K562 (cell line): ENCODE measurements at regions not wholly inside any gene's neighbourhood (a gene's known extent, or its start where the extent isn't known, plus 50 kb on each side); places are given as distances from the start of the nearest gene placed in this dataset.
A peak's percentile ranks its signal among the peaks of the same experiment; 100 is the strongest.

Experiments used
- ARID2 ChIP-seq: fragments of 450-650 bp; IDR thresholded peaks from 2 replicates; pipeline ENCODE4 v1.6.1; 2017; ENCODE audit warnings: antibody characterized with exemption, mild to moderate bottlenecking
- CGGBP1 ChIP-seq: fragments of 250-450 bp; sonication (Bioruptor Pico); IDR thresholded peaks from 2 replicates; pipeline ENCODE4 v1.9.0; 2021; ENCODE audit warnings: mild to moderate bottlenecking
- ELK3 ChIP-seq: fragments of 450-650 bp; formaldehyde crosslinking; IDR thresholded peaks from 2 replicates; pipeline ENCODE4 v1.4.0; 2020; ENCODE audit warnings: mild to moderate bottlenecking
- GMEB1 ChIP-seq: fragments of 250-450 bp; sonication (Bioruptor Pico); IDR thresholded peaks from 2 replicates; pipeline ENCODE4 v1.4.0; 2020; ENCODE audit warnings: mild to moderate bottlenecking
- GTF2B ChIP-seq: IDR thresholded peaks from 2 replicates; pipeline ENCODE4 v1.6.1; 2011; ENCODE audit not compliant: insufficient read length; ENCODE audit errors: extremely low read depth
- HIVEP1 ChIP-seq: fragments of 250-450 bp; sonication (Bioruptor Pico); IDR thresholded peaks from 2 replicates; pipeline ENCODE4 v1.4.0; 2020; ENCODE audit warnings: mild to moderate bottlenecking
- ILF3 ChIP-seq: fragments of 450-650 bp; IDR thresholded peaks from 2 replicates; pipeline ENCODE4 v1.6.1; 2018; ENCODE audit warnings: antibody characterized with exemption, mild to moderate bottlenecking, moderate library complexity, borderline replicate concordance
- JUNB ChIP-seq: fragments of 450-650 bp; formaldehyde crosslinking; conservative IDR thresholded peaks from 2 replicates; pipeline ENCODE4 v1.4.0; 2020; ENCODE audit warnings: mild to moderate bottlenecking
- KDM5B ChIP-seq: fragments of 200-600 bp; sonication (generic); IDR thresholded peaks from 2 replicates; pipeline ENCODE4 v1.6.1; 2012; ENCODE audit warnings: low read depth, mild to moderate bottlenecking, moderate library complexity, low read length, control low read depth, inconsistent platforms; ENCODE audit not compliant: insufficient replicate concordance
- MBD2 ChIP-seq: sonication (generic); IDR thresholded peaks from 2 replicates; pipeline ENCODE4 v1.6.1; 2016; ENCODE audit warnings: low read depth, borderline replicate concordance
- NCOA2 ChIP-seq, 2 experiments: fragments of 450-650 bp; IDR thresholded peaks; 2 replicates each; pipeline ENCODE4 v1.6.1; 2018; ENCODE audit warnings: mild to moderate bottlenecking in 2 of 2, moderate library complexity in 1 of 2; ENCODE audit not compliant: partially characterized antibody in 2 of 2
- RFX5 ChIP-seq: IDR thresholded peaks from 2 replicates; pipeline ENCODE4 v1.6.1; 2011; ENCODE audit warnings: low read depth, mild to moderate bottlenecking, improper control_type of control experiment, low read length
- SMAD2 ChIP-seq: fragments of 150-350 bp; IDR thresholded peaks from 2 replicates; pipeline ENCODE4 v1.6.1; 2014; ENCODE audit warnings: low read depth, mild to moderate bottlenecking, low read length
- SRSF3 ChIP-seq: fragments of 200-400 bp; formaldehyde crosslinking; IDR thresholded peaks from 2 replicates; pipeline ENCODE4 v1.6.1; 2016; ENCODE audit warnings: mild to moderate bottlenecking, low read length, moderate library complexity; ENCODE audit not compliant: insufficient read depth
- SRSF7 ChIP-seq: fragments of 200-400 bp; formaldehyde crosslinking; optimal IDR thresholded peaks from 2 replicates; pipeline ENCODE3; 2017; ENCODE audit warnings: mild to moderate bottlenecking, low read depth, low read length
- TFE3 ChIP-seq: fragments of 450-650 bp; formaldehyde crosslinking; IDR thresholded peaks from 2 replicates; pipeline ENCODE4 v1.4.0; 2020; ENCODE audit warnings: mild to moderate bottlenecking, mixed read lengths
- TSC22D4 ChIP-seq: fragments of 450-650 bp; IDR thresholded peaks from 2 replicates; pipeline ENCODE4 v1.6.1; 2016; ENCODE audit warnings: missing genetic modification characterization, missing biosample characterization, control low read depth
- USF1 ChIP-seq: sonication (generic); formaldehyde crosslinking; IDR thresholded peaks from 2 replicates; pipeline ENCODE4 v1.9.0; 2022; ENCODE audit warnings: mild to moderate bottlenecking, missing genetic modification reagents
- ZNF511 ChIP-seq: sonication (generic); formaldehyde crosslinking; IDR thresholded peaks from 2 replicates; pipeline ENCODE4 v1.8.0; 2022; ENCODE audit warnings: mild to moderate bottlenecking, missing genetic modification reagents
- ZNF785 ChIP-seq: fragments of 250-450 bp; sonication (Bioruptor Pico); IDR thresholded peaks from 2 replicates; pipeline ENCODE4 v1.4.0; 2020; ENCODE audit warnings: mild to moderate bottlenecking

GRCh38 chr6:28727559-28728211 is 196.1 kb downstream of the TRIM27 start (continued):
- TF ChIP-seq RFX5 (no peak), TFE3 (CRISPR knock-in tag) (no peak), GMEB1 (CRISPR knock-in tag) (no peak), SRSF3 (no peak), SRSF7 (no peak), USF1 (CRISPR knock-in tag) (no peak), ZNF511 (CRISPR knock-in tag) (no peak), KDM5B (peak; percentile 22), SMAD2 (no peak), GTF2B (no peak), MBD2 (no peak), NCOA2 (IDR thresholded peaks at IDR 0.05; ENCODE audit: partially characterized antibody in 2 of 2) (no peak), ZNF785 (CRISPR knock-in tag) (no peak), ARID2 (0 out of 2 replicates have a peak, but pooled peaks have one; percentile 13), ILF3 (0 out of 2 replicates have a peak, but pooled peaks have one; percentile 7), HIVEP1 (CRISPR knock-in tag) (no peak), ELK3 (CRISPR knock-in tag) (no peak), CGGBP1 (CRISPR knock-in tag) (no peak), TSC22D4 (tag) (no peak), JUNB (CRISPR knock-in tag) (no peak)
